ENCODE measurements at regions not wholly inside any gene's neighbourhood (a gene's known extent, or its start where the extent isn't known, plus 50 kb on each side); places are given as distances from the start of the nearest gene placed in this dataset.
A peak's percentile ranks its signal among the peaks of the same experiment; 100 is the strongest.

DNA sequence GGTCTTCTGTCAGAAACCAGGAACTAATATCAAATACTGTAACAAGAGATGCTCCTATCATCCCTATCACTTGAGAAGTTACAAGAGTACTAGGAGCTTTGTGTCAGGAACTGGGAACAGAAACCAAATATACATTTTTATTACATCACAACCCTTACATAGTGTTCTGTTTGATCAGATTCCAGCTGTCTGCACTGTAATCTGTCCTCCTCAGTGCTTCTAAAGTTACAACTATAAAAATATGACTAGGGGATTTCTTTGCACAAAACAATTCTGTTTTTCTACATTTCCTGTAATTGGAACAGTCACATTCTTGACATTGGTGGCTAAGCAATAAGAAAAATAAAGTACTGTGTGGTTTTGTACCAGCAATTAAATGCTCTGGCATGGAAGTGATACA is 686.0 kb downstream of the PDHA2 start:
- DNase-seq (ENCODE audit: low spot score): peak; percentile 72

DNA sequence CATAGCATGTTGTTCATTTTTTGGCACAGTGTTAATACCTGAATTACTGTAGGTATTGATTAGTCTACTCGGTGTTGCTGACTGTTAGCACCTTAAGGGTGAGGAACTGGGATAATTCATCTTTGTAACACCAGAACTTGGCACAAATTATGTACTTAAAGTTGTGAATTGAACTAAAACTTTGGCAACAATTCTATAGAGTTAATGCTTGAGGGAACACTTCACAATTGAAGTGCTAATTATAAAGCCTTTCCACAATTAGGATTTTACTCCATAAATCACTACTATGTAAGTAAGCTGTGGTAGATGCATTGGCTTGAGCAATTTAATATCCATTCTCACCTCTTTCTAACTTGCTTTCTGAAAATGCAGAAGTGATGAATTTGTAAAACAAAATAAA is 686.7 kb downstream of the PDHA2 start:
- DNase-seq (ENCODE audit: low spot score): no peak

DNA sequence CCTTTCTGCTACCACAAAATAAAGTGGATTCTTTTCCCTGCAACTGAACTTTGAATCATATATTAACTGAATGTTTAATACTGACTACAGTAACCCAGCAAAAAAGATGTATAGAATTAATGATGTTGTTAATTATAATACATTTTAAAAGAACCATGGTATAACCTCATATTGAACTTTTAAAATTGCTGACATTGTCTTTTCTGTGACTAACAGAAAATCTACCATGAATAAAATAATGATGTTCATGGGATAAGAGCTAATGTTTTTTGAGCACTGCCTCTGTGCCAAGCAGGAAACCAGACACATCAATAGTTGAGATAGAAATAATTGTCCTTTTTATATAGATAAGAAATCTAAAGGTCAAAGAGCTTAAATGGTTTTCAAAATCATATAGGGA is 691.9 kb downstream of the PDHA2 start:
- DNase-seq (ENCODE audit: low spot score): no peak

DNA sequence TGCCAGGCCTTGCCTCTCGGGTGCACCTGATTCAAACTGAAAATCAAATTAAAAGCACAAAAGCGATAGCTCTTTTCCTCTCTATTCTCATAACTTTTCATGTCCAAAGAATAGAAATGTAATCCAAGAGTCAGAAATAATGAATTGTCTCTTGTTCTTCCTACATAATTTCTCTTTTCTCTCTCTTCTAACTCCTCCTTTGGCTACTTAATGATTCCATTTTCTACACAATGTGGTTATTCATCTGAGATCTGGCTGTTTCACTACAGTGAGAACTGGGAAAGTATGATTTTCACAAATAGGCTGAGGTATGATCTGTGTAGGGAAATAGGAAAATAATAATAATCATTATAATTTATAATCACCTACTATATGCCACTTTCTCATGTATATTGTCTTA is 703.5 kb downstream of the PDHA2 start:
- no peak for DNase-seq (ENCODE audit: low spot score)

DNA sequence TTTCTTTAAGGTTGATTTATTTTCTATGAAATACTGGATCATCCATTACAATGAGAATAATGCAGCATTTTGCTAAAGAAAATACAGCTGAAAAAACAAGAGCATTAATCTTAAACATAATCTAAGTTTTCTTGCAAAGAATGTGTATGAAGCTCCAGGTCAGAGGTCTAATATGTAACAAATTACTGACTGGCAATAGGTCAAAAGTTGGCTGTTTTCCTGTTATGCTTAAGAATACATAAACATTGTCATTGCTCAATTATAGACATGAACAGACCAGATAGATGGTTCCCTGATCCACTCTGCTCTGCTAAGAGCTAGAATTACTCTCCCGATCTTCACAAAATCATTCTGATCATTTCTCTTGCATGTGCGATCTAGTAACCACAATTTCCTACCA is 718.6 kb downstream of the PDHA2 start:
- no peak for DNase-seq (ENCODE audit: low spot score)

DNA sequence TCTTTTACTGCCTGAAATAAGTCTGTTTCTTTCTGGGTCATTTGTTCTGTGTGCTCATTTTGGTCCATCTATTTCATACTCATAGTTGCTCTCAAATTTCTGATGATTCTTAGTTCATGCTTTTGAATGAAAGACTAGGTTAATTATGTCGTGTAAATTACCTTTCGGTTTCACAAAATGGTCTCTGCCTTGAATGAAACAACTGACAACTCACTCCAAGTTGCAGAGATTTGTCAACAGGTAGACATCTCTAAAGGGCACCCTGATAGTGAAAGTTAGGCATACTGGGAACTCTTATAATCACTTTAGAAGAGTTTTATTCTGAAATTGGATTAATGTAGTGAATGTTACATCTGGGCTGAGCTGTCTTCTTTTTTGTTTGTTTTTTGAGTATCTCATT is 726.9 kb downstream of the PDHA2 start:
- no peak for DNase-seq (ENCODE audit: low spot score)

DNA sequence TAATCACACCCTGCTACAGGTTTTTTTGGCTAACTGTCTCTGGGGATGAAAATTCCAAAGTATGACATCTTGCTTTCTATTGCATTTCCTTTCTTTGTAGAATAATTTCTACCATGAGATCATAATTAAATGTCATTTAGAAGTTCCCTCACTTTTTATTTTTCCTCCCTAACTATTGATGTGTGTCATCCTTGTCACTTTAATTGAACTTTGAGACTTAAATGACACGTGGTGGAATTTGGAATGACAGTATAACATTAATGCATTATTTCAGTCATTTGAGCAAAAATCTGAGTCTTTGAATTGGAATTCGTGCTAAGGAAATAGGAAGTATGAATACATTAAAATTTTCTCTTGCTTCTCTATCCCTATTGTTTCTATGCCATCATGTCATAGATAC is 745.4 kb downstream of the PDHA2 start:
- no peak for DNase-seq (ENCODE audit: low spot score)

DNA sequence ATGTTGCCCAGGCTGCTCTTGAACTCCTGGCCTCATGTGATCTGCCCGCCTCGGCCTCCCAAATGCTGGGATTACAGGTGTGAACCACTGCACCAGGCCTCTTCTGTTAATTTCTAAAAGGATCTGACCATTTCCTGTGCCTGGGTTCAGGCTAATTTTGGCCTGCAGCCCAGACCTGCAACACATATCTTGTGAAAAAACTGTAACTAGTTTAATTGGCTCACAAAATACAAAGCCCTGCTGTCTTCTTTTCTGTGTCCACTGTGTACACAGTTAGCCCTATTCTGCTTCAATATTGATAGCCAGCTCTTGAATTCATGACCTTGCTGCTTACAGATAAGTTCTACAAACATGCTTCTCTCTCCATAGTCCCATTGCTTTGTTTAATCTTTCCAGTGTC is 753.5 kb downstream of the PDHA2 start:
- no peak for DNase-seq (ENCODE audit: low spot score)

DNA sequence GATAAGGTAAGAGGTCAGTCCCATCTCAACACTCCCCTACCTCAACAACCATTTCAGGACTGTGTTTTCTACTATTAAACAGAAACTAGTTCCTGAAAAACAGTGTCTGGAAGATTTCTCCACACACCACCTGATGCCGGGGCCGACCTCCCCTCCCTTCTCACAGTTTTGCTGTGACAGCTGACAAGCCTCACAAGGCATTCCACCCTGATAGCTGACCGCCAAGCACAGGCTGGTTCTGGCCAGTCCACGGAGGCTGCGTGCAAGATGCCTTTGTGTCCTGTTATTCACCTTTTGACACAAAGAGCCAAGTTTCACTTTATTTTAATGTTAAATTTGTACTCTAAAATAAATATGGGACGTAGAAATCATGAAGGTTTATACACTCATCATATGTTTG is 758.6 kb downstream of the PDHA2 start:
- peak; percentile 25 for DNase-seq (ENCODE audit: low spot score)

DNA sequence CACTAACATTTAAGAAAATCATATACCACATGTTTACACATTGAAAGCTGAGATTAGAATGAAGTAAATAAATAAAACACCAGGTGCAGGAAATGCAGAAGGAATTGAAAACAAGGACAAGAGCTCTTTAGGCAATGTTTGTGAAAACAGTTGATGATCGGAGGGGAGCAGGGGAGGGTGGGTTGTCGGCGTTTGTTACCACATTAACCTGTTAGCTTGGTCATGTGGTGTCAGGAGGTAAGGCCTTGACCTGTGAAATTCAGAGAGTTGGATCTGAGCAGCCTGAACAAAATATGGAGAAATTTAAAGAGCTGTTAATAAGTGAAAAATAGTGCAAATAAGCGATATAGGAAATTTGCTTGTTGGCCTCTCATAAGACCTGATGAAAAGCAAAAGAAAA is 759.9 kb downstream of the PDHA2 start:
- no peak for DNase-seq (ENCODE audit: low spot score)

DNA sequence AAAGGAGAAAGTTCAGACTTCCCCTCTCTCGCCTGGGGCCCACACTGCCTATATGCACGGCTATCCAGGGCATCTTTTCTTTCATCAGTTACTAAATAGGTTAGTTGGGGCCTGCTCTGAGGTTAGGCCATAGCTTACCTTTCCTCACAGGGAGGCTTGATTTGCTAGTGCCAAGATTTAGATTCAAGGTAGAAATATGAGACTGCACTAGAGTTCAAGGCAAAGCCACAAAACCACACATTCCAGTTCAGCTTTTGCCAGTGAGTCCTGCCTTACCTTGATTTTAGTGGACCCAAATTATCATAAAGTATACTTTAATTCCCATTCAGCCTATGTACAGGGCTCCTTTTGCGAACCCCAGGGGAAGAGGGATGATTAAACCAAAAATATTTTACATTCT is 762.8 kb downstream of the PDHA2 start:
- DNase-seq (ENCODE audit: low spot score): no peak

DNA sequence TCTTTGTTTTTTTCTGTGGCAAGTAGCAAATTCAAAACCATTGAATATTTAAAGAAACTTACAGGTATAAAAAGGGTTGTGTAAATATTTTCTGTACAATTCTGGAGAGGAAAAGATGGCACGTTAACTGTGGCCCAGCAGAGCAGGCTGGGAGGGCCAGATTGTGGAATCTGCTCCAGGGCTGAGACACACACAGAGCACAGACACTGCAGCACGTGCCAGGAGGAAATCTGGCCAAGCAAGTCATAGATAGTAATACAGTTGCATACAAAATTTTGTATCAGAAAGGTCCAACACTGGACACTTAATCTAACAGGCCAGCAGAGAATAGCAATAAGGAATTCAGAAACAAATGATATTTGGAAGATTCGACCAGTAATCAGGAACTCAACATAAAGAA is 763.7 kb downstream of the PDHA2 start:
- no peak for DNase-seq (ENCODE audit: low spot score)

DNA sequence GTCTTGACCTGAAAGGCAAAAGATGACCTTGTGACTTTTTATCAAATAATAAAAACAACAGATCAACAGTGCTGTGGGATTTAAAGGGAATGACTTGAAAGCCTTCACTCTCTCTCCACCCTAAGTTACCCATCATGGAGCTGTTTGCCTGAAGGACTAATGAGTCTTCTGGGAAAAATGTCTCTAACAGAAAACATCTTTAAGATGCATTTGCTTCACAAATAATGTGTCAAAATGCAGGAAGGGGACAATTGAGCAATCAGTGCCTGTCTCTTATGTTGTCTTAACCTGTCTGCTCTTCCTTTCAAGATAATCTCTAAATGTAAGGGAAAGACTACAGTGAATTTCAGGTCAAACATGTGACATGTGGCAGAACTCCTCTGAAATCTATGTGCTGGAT is 766.6 kb downstream of the PDHA2 start:
- DNase-seq (ENCODE audit: low spot score): no peak

DNA sequence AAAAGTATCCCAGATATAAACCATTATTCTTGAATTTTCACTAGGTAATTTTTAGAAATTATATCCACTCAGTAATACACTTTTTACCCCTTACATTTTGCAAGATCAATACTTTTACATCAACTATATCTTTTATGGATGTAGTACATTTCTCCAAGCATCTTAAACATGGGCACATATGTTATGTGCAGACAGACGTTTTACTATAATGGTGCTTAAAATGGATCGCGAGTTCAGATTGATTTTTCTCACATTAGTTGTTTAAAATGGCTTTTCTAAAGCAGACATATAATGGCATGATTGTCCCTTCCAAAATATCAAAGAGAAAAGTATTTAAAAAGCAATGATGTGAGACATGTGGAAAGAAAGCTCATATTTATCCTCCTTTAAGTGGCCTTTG is 786.1 kb downstream of the PDHA2 start:
- no peak for DNase-seq (ENCODE audit: low spot score)

DNA sequence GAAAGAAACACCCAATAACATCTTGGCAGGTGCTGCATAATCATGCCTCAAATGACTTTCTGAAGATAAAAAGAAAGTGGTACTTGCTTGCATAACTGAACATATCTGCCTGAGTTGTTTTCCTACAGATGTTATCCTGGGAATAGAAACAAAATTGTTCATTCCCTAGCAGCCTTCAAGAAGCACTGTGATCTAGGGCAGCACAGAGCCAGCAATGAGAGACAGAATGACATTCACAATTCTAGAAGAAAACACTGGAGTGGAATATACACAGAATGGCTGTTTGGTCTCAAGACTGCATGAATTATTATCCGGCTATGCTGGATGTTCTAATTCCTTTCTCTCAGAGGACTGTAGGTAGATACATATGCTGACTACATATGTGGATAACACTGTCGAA is 790.9 kb downstream of the PDHA2 start:
- no peak for DNase-seq (ENCODE audit: low spot score)

DNA sequence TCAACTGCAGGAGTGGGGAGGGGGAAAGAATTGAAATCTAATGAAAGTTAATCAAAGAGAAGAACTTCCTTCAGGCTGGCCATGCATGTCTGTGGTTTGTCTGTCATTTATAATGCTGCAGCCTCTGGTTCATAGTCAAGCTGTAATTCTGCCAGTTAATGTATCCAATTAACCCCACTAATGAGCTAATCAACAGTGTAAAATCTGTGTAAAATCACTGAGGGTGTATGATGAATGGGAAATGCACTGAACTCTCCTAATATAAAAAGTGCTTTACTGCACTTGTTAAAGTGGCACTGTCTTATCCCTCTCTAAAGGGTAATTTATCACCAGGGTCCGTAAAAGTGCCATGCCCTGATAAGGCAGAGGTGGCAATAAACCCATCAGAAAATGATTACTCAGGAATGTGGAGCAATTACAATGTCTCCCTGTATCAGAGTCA is 798.1 kb downstream of the PDHA2 start:
- no peak for DNase-seq (ENCODE audit: low spot score)

DNA sequence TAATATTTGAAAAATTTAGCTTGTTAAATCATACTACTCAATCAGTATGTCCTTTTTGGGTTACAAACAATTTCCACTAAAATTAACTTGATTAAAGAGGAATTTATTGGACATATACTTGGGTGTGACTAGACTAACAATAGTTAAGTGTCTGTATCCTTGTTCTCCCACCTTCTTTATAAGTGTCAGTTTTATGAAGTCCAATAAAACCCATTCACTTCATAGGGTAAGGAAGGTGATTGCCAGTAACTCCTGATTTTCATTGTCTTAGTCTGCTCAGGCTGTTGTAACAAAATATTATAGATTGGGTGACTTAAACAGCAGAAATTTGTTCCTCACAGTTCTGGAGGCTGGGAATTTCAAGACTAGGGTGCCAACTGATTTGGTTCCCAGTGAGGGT is 800.0 kb downstream of the PDHA2 start:
- no peak for DNase-seq (ENCODE audit: low spot score)

DNA sequence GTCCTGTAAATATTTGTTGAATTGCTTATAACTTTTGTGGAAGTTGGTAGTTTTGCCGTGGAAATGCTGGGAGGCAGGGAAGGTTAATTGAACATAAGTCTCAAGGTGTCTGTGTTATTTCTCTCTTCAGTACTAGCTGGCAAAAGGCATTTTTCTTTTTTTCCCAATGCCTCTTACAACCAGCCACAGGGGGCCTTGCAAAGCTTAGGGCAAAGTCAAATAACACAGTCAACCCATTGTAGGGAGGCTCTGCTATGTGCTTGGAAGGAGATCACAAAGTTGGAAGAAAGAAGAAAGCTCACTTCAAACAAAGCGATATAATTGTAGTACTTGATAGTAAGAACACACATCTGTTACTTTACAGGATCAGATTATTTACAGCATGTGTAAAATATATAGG is 802.6 kb downstream of the PDHA2 start:
- DNase-seq (ENCODE audit: low spot score): no peak

DNA sequence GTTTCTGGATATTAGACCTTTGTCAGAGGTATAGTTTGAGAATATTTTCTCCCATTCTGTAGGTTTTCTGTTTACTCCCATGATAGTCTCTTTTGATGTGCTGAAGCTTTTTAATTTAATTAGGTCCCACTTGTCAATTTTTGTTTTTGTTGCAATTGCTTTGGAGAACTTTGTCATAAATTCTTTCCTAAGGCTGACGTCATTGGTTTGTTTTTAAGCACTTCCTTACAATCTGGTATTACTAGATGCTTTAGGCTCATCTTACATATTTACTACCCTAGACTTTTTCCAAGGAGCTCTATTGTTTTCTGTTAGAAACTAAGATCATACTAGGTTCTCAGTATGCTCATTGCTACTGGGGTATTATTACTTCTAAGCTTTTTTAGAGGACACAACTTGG is 806.3 kb downstream of the PDHA2 start:
- DNase-seq (ENCODE audit: low spot score): no peak

DNA sequence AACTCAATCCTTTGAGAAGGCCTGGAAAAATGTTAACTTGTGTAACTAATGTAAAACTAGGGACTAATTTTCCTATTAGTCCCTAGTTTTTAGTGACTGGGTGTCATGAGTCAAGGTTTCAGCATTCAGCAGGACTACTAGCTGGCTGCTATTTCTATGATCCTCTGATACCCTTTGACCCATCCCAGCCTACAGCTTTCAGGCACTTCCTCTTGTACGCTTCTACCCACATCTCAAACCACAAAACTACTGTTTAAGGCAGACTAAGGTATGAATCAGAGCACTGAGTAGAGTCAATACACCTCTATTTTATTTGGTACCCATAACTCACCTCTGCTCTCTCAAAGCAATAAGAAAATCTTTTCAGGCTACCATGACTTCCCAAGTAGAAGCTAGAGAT is 809.6 kb downstream of the PDHA2 start:
- DNase-seq (ENCODE audit: low spot score): no peak

DNA sequence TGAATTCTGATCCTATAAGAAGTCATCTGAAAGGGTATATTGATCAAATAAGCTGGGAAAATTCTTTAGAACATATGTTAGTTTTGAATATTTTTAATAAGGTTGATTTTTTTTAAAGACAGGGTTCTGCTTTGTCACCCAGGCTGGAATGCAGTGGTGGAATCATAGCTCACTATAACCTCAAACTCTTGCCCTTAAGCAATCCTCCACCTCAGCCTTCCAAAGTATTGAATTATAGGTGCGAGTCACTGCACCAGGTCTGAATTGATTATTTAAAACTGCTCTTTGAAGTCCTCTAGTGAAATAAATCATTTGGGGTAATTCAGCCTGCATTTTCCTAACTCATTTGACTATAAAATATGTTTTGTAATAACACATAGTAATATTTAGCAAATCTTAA is 812.3 kb downstream of the PDHA2 start:
- no peak for DNase-seq (ENCODE audit: low spot score)

DNA sequence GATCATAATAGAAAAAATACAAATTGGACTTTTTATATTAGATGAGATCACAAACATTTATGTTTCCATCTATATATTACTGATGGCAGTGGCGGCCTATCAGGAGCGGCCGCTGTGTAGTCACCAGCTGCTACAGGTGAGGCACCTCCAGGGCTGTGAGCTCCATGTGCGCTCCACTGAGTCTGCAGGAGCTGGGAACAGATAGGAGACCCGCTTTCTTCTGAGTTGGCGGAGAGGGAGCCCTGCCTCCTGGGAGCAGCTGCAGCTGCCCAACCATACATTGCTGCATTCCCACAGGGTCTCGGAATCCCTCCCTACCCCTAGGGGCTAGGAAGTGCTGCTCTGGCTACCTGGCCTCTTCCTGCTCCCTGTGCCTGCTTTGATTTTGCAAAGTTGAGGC is 812.9 kb downstream of the PDHA2 start:
- no peak for DNase-seq (ENCODE audit: low spot score)

DNA sequence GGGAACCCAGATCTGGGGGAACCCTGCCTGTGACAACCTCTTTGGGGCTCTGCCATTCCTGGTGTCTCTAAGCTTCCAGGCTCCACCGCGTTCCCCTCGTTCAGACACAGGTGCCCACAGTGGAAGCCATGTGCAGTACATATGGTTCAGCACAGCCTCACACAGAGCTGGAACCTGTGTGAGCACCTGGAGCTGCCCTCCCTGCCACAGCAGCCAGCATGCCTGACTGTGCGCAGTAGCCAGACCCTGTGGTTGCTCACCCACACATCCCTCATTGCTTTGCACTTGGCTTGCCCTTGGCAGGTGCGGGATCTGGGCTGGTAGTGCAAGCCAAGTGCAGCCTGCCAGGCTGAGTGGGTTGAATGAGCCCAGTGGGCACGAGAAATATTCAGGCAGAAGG is 814.2 kb downstream of the PDHA2 start:
- no peak for DNase-seq (ENCODE audit: low spot score)

DNA sequence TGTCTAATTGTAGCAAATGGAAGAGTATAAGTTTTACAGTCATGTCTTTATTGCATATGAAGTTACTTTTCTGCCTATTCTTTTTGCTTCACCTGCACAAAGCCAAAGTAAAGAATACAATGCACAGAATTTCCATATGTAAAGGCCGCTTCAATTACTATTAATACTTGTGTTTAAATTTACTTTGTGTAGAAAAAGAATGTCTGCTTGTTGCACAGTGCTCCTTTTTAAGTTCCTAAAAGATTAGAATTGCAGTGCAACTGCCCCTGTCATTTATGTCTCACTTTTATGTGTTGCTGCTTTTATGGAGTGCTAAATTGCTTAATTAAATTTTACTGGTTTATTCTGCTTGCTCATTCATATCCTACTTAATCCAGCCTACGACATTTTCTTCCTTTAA is 830.5 kb downstream of the PDHA2 start:
- no peak for DNase-seq (ENCODE audit: low spot score)

DNA sequence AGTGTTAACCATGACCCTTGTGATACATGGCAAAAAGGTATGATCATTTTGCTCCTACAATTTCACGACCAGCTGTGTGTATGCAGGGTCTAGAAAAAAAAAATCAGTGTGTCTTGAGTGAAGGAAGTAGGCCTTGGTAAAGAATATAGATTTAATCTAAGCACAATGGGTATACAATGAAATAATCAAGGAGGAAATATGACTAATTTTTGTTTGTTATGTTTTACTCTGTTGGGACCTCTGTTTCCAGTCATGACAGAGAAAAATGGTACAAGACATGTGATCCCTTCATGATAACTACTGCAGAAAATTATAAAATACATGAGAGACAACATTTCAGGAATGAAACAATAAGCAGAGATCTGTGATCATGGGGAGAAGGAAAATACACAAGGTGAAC is 835.5 kb downstream of the PDHA2 start:
- no peak for DNase-seq (ENCODE audit: low spot score)
